ENCODE measurements at regions not wholly inside any gene's neighbourhood (a gene's known extent, or its start where the extent isn't known, plus 50 kb on each side); places are given as distances from the start of the nearest gene placed in this dataset.

GRCh38 chr6:105460860-105461259 is 58.0 kb upstream of the PREP start:
- DNase-seq (ENCODE audit: low spot score) (no peak), ATAC-seq (ENCODE audit: low FRiP score) (no peak)
- no peak for TF ChIP-seq CTCF (IDR thresholded peaks at IDR 0.05)

- no peak for DNase-seq (ENCODE audit: low spot score)
- no peak for ATAC-seq (ENCODE audit: low FRiP score)
- TF ChIP-seq CTCF (IDR thresholded peaks at IDR 0.05) = no peak
Observed at GRCh38 chr6:105459864-105460263, 57.0 kb upstream of the PREP start.

GRCh38 chr6:105459049-105459448 is 56.2 kb upstream of the PREP start:
- no peak for ATAC-seq (ENCODE audit: low FRiP score)
- no peak for TF ChIP-seq CTCF (IDR thresholded peaks at IDR 0.05)
- no peak for DNase-seq (ENCODE audit: low spot score)

GRCh38 chr6:105458551-105458950 is 55.7 kb upstream of the PREP start:
- DNase-seq (ENCODE audit: low spot score) = no peak
- TF ChIP-seq CTCF (IDR thresholded peaks at IDR 0.05) = no peak

GRCh38 chr6:105458084-105458483 is 55.2 kb upstream of the PREP start:
- TF ChIP-seq CTCF (IDR thresholded peaks at IDR 0.05) = no peak
- ATAC-seq (ENCODE audit: low FRiP score) = no peak
- DNase-seq (ENCODE audit: low spot score) = no peak

More at GRCh38 chr6:105458551-105458950, 55.7 kb upstream of the PREP start:
- ATAC-seq (ENCODE audit: low FRiP score) = no peak

- no peak for TF ChIP-seq CTCF (IDR thresholded peaks at IDR 0.05)
- no peak for ATAC-seq (ENCODE audit: low FRiP score)
- no peak for DNase-seq (ENCODE audit: low spot score)
Observed at GRCh38 chr6:105453968-105454367, 51.1 kb upstream of the PREP start.

GRCh38 chr6:105452924-105453756 is 50.3 kb upstream of the PREP start:
- ATAC-seq (ENCODE audit: low FRiP score) (no peak), DNase-seq (ENCODE audit: low spot score) (no peak)
- TF ChIP-seq CTCF (IDR thresholded peaks at IDR 0.05) = no peak

Measured in omental fat pad (tissue), 3 donors.